Astrocyte of the hippocampus (primary cell): ENCODE measurements at regions not wholly inside any gene's neighbourhood (a gene's known extent, or its start where the extent isn't known, plus 50 kb on each side); places are given as distances from the start of the nearest gene placed in this dataset.
"Not testable (repeated sequence)": the region's sequence is repeated elsewhere in the genome, so short reads cannot be mapped to it uniquely, and the experiment has no call there.

Experiments used
- DNase-seq: peaks from one replicate; pipeline ENCODE4 v3.0.0; 2011; ENCODE audit warnings: low read depth, low spot score

GRCh38 chr12:131413471-131413870 is 297.4 kb upstream of the SFSWAP start:
- no peak for DNase-seq

DNA sequence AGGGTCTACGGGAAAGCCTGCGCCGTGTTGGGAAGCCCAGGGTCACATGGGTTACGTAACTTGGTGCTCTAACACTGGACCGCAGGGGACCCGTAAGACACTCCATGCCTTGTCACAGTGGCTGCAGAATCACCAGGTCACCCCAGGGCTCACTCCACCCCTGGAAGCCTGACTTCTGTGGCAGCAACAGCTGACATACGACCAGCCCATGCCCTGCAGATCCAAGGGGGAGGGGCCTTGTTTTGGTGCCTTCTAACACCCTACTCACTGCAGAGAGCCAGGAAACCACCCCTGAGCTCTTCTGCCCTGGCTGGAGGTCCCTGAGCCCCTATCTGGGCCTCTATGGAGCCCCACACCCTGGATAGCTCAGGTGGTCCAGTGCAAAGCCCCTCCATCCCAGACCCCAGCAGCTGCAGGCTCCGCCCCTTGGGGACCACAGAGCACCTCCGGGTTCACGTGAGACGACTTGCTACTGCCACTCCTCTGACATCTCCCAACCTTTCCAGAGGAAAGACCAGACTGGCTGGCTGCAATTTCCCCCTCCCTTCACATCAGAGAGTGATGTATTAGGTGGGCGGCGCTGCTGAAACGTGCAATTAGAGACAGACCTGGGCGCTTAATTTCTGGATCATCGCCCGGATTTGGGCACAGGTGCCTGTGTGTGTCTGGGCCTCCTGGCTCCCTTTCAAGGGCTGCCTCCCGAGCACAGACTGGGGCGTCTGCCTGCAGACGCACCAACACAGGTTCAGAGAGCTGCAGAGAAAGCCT is 296.6 kb upstream of the SFSWAP start:
- DNase-seq: not testable (repeated sequence)

GRCh38 chr12:131415781-131416180 is 295.1 kb upstream of the SFSWAP start:
- no peak for DNase-seq

DNA sequence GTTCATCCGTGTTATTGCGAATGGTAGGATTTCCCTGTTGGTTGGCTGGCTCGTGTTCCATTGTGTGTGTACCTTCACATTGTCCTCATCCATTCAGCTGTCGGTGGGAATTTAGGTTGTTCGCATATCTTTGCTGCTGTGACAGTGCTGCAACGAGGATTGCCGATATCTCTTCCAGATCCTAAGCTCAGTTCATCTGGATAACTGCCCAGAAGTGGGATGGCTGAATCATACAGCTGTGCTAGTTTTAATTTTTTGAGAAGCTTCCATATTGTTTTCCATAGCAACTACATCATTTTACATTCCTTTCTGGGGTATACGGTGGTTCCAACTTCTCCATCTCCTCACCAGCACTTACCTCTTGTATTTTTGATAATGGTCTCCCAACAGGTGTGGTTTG is 292.8 kb upstream of the SFSWAP start:
- DNase-seq: no peak

DNA sequence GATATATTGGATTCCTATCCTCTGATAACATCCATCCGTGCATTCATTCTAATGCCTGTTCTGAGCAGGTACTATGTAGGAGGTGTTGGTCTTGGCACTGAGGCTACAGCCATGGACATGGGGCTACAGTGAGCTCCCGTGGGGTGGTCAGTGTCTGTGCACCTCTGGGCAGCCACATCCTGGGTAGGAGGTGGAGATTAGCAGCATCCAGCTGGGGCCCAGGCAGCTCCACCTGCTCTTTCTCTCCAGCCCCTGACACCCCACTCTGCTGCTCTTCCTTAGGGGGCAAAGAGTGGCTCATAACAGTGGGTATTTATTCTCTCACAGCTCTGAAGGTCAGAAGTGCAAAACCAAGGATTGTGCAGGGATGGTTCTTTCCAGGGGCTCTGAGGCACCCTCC is 292.0 kb upstream of the SFSWAP start:
- no peak for DNase-seq

- no peak for DNase-seq
Measured at GRCh38 chr12:131420867-131421447, 289.9 kb upstream of the SFSWAP start.

- DNase-seq: no peak
Measured at GRCh38 chr12:131421509-131422186, 289.2 kb upstream of the SFSWAP start.

GRCh38 chr12:131422187-131422520 is 288.7 kb upstream of the SFSWAP start:
- DNase-seq: no peak

DNA sequence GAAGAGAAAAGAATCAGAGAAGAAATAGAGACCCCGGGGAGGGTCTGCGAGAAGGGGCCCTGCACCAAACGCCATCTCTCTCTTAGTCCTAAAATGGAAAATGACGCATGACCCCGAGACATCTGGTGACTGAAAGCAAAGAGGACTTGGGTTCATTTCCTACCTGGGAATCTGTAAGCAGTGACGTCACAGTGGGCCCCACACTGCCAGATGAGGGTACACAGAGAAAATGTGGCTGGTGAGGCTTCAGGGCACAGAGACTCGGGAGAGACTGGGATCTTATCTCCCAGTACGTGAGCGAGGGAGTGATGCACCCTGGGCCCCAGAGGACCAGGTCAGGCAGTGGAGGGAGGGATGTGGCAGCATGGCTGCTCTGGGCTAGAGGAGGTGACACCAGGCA is 288.1 kb upstream of the SFSWAP start:
- no peak for DNase-seq

GRCh38 chr12:131424270-131424669 is 286.6 kb upstream of the SFSWAP start:
- no peak for DNase-seq

GRCh38 chr12:131425112-131426075 is 285.5 kb upstream of the SFSWAP start:
- DNase-seq: no peak

GRCh38 chr12:131428091-131428685 is 282.7 kb upstream of the SFSWAP start:
- no peak for DNase-seq

DNA sequence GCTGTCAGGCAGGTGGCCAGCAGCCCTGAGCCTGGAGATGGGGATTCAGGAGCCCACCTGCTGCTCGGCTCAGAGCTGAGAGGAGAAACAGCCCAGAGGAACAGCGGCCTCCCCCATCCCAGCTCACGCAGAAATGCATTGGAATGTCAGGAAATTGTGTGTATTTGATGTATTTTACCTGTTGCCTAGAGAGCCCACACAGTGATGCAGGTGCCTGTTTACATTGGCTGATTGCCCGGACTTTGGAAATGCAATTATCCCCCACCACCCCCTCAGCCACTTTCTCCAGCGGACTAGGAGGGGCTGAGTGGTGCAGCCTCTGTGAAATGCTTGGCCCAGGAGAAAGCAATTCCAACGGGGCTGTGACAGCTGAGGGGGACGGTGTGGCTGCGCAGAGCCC is 281.7 kb upstream of the SFSWAP start:
- DNase-seq: not testable (repeated sequence)

DNA sequence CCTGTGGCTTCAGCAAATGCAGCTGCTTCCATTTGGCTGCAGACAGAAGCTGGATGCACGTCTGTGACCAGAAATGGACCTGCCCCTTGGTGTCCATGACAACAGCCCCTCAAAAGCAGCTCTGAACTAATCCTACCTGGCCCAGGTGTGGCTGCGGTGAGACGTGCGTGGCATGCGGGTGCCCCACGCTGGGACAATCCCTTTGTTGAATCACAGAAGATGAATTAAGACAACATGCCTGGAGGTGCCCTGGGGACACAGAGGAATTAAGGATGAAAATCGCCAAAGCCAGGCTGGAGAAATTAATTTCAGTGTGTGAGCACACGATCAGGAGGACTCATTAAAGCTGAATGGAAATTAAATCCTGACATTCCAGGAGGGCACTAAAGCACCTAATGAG is 281.2 kb upstream of the SFSWAP start:
- DNase-seq: not testable (repeated sequence)

- DNase-seq: no peak
Measured at GRCh38 chr12:131430158-131430742, 280.6 kb upstream of the SFSWAP start.

- not testable (repeated sequence) for DNase-seq
Measured at GRCh38 chr12:131431126-131431655, 279.7 kb upstream of the SFSWAP start.

DNA sequence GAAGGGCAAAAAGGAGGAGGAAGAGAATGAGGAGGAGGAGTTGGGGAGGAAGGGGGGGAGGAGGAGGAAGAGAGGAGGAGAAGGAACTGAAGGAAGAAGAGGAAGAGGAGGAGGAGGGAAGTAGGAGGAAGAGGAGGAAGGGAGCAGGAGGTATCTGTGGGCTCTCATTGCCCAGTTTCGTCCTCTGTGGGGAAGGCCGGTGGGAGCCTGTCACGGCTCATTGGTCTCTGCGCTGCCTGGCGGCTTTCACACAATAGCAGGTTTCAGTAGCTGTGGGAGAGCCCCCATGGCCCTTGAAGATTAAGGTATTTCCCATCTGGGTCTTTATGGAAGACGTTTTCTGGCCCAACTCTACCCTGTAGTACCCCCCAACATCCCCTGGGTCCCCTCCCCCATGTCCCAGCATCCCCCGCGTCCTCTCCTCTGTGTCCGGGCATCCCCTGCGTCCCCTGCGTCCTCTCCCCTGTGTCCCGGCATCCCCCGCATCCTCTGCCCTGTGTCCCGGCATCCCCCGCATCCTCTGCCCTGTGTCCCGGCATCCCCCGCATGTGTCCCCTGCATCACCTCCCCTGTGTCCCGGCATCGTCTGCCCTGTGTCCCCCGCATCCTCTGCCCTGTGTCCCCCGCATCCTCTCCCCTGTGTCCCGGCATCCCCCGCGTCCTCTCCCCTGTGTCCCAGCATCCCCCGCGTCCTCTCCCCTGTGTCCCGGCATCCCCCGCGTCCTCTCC is 278.2 kb upstream of the SFSWAP start:
- no peak for DNase-seq

- no peak for DNase-seq
Measured at GRCh38 chr12:131434208-131435125, 276.4 kb upstream of the SFSWAP start.
